ENCODE measurements at regions not wholly inside any gene's neighbourhood (a gene's known extent, or its start where the extent isn't known, plus 50 kb on each side); places are given as distances from the start of the nearest gene placed in this dataset.

DNA sequence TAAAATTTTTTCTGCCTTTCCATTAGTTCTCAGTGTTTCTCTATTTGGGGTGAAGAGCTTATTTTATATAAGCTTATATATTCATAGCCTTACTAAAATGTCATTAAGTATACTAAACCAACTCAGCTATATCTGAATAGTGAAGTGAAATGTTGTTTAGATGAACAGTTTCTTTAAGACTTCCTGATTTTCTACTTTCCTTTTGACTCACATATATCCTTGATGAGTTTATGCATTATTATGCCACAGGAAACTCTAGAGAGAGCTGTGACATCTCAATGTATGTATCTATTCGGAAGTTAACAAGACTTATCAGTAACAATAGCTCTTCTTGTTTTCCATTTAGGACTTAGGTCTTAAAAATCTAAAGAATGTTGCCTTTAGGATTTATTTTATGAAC is 1491.8 kb upstream of the IGFBP7 start:
- Mint-ChIP-seq H3K27ac (ENCODE audit: unreplicated experiment) (no peak overlapping the region), H3K4me1 (ENCODE audit: low read depth, unreplicated experiment) (peaks cover 17% of the 10 kb centered on the region), H3K36me3 (ENCODE audit: unreplicated experiment) (no peaks in the 10 kb centered on the region), H3K4me3 (ENCODE audit: unreplicated experiment) (no peak overlapping the region), H3K9me3 (ENCODE audit: unreplicated experiment) (peaks cover 2% of the 10 kb centered on the region), H3K27me3 (ENCODE audit: unreplicated experiment) (no peaks in the 10 kb centered on the region)
- no peak for DNase-seq
- TF ChIP-seq, protein P1, sequence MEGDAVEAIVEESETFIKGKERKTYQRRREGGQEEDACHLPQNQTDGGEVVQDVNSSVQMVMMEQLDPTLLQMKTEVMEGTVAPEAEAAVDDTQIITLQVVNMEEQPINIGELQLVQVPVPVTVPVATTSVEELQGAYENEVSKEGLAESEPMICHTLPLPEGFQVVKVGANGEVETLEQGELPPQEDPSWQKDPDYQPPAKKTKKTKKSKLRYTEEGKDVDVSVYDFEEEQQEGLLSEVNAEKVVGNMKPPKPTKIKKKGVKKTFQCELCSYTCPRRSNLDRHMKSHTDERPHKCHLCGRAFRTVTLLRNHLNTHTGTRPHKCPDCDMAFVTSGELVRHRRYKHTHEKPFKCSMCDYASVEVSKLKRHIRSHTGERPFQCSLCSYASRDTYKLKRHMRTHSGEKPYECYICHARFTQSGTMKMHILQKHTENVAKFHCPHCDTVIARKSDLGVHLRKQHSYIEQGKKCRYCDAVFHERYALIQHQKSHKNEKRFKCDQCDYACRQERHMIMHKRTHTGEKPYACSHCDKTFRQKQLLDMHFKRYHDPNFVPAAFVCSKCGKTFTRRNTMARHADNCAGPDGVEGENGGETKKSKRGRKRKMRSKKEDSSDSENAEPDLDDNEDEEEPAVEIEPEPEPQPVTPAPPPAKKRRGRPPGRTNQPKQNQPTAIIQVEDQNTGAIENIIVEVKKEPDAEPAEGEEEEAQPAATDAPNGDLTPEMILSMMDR (IDR thresholded peaks at IDR 0.05; ENCODE audit: partially characterized antibody, unreplicated experiment): no peak

DNA sequence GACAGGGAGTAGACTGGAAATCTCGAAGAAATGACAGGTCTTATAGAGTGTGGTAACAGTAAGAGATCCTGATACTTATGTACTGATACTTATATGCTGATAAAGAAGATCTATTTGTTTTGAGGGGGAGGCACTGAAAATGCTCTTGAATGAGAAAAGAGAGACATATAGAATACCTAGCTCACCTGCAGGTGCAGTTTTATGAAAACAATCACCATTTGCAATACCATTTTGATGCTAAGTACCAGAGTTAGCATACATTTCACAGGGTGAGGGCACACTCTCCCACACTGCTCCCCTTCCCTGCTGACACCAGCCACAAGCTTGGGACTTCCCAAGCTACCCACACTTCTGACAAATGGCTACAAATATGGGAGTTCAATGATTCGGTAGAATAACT is 1490.1 kb upstream of the IGFBP7 start:
- TF ChIP-seq, protein P1 (IDR thresholded peaks at IDR 0.05; ENCODE audit: partially characterized antibody, unreplicated experiment): no peak
- DNase-seq: no peak
- Mint-ChIP-seq H3K36me3 (ENCODE audit: unreplicated experiment) (no peaks in the 10 kb centered on the region), H3K4me1 (ENCODE audit: low read depth, unreplicated experiment) (peaks cover 19% of the 10 kb centered on the region), H3K4me3 (ENCODE audit: unreplicated experiment) (no peak overlapping the region), H3K27me3 (ENCODE audit: unreplicated experiment) (no peaks in the 10 kb centered on the region), H3K27ac (ENCODE audit: unreplicated experiment) (no peak overlapping the region), H3K9me3 (ENCODE audit: unreplicated experiment) (peaks cover 2% of the 10 kb centered on the region)

DNA sequence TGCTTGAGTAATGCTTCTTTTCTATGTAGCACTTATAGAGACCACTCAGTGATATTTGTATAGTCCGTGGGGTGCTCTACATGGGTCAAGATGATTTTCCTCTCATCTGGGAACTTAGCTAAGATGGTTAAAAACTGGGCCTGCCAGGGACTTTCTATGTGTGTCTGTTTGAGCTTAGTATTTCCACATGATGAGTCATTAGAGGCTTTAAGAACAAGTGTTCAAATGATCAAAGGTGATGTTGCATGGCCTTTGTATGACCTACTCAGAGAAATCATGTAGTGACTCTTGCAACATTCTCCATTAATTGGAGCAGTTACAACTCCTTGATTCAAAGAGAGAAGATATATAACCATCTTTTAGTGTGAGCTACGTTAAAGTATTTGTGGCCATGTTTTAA is 1480.5 kb upstream of the IGFBP7 start:
- H3K4me3 Mint-ChIP-seq (ENCODE audit: unreplicated experiment): no peak overlapping the region
- H3K9me3 Mint-ChIP-seq (ENCODE audit: unreplicated experiment): no peaks in the 10 kb centered on the region
- TF ChIP-seq, protein P1 (IDR thresholded peaks at IDR 0.05; ENCODE audit: partially characterized antibody, unreplicated experiment): no peak
- H3K27me3 Mint-ChIP-seq (ENCODE audit: unreplicated experiment): no peaks in the 10 kb centered on the region
- H3K36me3 Mint-ChIP-seq (ENCODE audit: unreplicated experiment): no peaks in the 10 kb centered on the region
- no peak for DNase-seq
- H3K27ac Mint-ChIP-seq (ENCODE audit: unreplicated experiment): no peak overlapping the region
- H3K4me1 Mint-ChIP-seq (ENCODE audit: low read depth, unreplicated experiment): no peaks in the 10 kb centered on the region

DNA sequence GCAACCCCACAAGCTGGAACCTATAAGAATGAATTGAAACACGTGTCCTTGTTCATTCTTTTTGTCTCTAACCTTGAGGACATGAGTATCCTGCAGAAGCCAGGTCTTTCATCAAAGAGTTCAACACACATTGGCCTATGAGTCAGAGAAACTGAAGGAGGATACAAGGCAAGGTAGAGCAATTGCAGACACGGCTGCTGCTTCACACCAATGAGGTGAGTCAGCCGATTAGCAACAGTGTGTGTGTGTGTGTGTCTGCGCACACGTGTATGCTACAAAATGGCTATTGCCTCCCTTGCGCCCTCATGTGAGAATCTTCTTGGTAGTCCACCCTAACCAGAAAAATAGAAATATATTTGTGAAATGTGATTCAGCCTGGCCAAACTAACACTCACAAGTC is 1477.7 kb upstream of the IGFBP7 start:
- Mint-ChIP-seq H3K4me3 (ENCODE audit: unreplicated experiment) (no peak overlapping the region), H3K27me3 (ENCODE audit: unreplicated experiment) (no peaks in the 10 kb centered on the region), H3K27ac (ENCODE audit: unreplicated experiment) (no peak overlapping the region), H3K9me3 (ENCODE audit: unreplicated experiment) (peaks cover 1% of the 10 kb centered on the region), H3K36me3 (ENCODE audit: unreplicated experiment) (peaks cover 1% of the 10 kb centered on the region), H3K4me1 (ENCODE audit: low read depth, unreplicated experiment) (no peaks in the 10 kb centered on the region)
- TF ChIP-seq, protein P1 (IDR thresholded peaks at IDR 0.05; ENCODE audit: partially characterized antibody, unreplicated experiment): no peak
- DNase-seq: no peak

DNA sequence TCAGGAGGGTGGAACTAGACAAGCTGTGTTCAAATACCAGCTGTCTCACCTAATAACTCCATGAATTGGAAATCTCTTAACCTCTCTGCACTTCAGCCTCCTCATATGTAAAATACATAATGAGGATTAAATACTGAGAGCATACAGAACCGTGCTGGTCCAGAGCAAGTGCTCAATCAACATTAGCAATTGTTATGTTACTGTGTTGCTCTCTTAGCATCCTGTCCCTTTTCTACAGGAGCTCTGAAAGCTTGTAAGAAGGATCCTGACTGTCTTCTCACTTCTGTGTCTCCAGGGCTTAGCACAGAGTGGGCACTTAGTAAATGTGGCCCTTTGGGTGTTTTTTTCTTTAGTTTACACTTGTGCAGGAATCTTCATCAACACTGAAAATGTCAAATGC is 1456.1 kb upstream of the IGFBP7 start:
- peaks cover 4% of the 10 kb centered on the region for H3K36me3 Mint-ChIP-seq (ENCODE audit: unreplicated experiment)
- H3K27ac Mint-ChIP-seq (ENCODE audit: unreplicated experiment): no peak overlapping the region
- no peaks in the 10 kb centered on the region for H3K9me3 Mint-ChIP-seq (ENCODE audit: unreplicated experiment)
- TF ChIP-seq, protein P1 (IDR thresholded peaks at IDR 0.05; ENCODE audit: partially characterized antibody, unreplicated experiment): no peak
- no peak for DNase-seq
- H3K27me3 Mint-ChIP-seq (ENCODE audit: unreplicated experiment): no peaks in the 10 kb centered on the region
- no peak overlapping the region for H3K4me3 Mint-ChIP-seq (ENCODE audit: unreplicated experiment)
- H3K4me1 Mint-ChIP-seq (ENCODE audit: low read depth, unreplicated experiment): peaks cover 3% of the 10 kb centered on the region
